ENCODE measurements at regions not wholly inside any gene's neighbourhood (a gene's known extent, or its start where the extent isn't known, plus 50 kb on each side); places are given as distances from the start of the nearest gene placed in this dataset.

DNA sequence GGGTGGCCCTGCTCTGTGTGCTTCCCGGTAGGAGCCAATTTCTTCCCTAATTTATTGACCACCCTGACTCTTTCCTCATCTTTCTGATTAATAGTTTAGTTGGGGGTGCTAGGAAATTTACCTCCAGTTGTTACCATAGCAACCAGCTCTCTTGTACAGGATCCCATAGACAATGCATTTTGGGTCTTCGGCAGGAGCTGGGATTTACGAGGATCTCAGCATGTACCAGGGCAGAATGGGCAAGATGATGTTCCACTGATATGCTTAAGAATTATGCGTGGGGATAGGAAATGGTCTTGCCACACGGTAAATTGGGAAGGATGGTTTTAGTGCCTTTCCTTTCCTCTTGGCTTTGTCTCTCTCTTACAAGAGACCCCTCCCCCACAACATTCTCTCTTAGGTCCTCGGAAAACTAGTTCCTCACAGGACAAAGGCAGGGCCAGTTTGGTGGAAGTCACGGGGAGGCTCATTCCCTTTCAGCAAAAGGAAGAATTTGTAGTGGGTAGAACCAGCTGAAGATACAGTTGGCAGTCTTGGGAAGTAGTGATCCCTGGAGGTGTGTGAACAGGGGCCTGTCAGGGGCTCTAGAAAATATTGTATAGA lies 133.4 kb upstream of the SHB start:
- TF ChIP-seq, protein P1, sequence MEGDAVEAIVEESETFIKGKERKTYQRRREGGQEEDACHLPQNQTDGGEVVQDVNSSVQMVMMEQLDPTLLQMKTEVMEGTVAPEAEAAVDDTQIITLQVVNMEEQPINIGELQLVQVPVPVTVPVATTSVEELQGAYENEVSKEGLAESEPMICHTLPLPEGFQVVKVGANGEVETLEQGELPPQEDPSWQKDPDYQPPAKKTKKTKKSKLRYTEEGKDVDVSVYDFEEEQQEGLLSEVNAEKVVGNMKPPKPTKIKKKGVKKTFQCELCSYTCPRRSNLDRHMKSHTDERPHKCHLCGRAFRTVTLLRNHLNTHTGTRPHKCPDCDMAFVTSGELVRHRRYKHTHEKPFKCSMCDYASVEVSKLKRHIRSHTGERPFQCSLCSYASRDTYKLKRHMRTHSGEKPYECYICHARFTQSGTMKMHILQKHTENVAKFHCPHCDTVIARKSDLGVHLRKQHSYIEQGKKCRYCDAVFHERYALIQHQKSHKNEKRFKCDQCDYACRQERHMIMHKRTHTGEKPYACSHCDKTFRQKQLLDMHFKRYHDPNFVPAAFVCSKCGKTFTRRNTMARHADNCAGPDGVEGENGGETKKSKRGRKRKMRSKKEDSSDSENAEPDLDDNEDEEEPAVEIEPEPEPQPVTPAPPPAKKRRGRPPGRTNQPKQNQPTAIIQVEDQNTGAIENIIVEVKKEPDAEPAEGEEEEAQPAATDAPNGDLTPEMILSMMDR (IDR thresholded peaks at IDR 0.05): no peak
- H3K4me1 ChIP-seq (ENCODE audit: control insufficient read depth in 1 of 2, insufficient read depth in 2 of 2, low read length in 2 of 2): no peaks in the 10 kb centered on the region
- no peaks in the 10 kb centered on the region for H3K9me3 ChIP-seq (replicated peaks in 1 of 2; ENCODE audit: control insufficient read depth in 1 of 2, insufficient read depth in 1 of 2, low read length in 2 of 2)
- no CpG with 5 or more reads among the region's 7 CpGs for WGBS (ENCODE audit: insufficient coverage)
- no peak overlapping the region for H3K27ac ChIP-seq (ENCODE audit: low read depth in 1 of 2, low read length in 2 of 2)
- no peak overlapping the region for H3K4me3 Mint-ChIP-seq
- no peak overlapping the region for H3K27ac Mint-ChIP-seq
- H3K9me3 Mint-ChIP-seq: peaks cover 0 to 4% (median 0%) of the 10 kb centered on the region in 7 donors
- no peaks in the 10 kb centered on the region for H4K20me1 ChIP-seq (ENCODE audit: insufficient read depth, low read length)
- no peak overlapping the region for H2AFZ ChIP-seq (ENCODE audit: insufficient read depth, low read depth, low read length, poor library complexity, severe bottlenecking)
- no peaks in the 10 kb centered on the region for H3K36me3 ChIP-seq (replicated peaks in 1 of 2; ENCODE audit: control insufficient read depth in 1 of 2, insufficient read depth in 2 of 2, low read length in 2 of 2)
- no peaks in the 10 kb centered on the region for H3K27me3 ChIP-seq (ENCODE audit: control insufficient read depth in 2 of 2, insufficient read depth in 2 of 2, low read length in 2 of 2)
- no peak overlapping the region for H3K9ac ChIP-seq (ENCODE audit: insufficient read depth, low read length, poor library complexity, severe bottlenecking)
- peaks cover 0 to 3% (median 1%) of the 10 kb centered on the region in 3 donors for H3K27me3 Mint-ChIP-seq (ENCODE audit: low read depth in 3 of 3)
- H3K4me3 ChIP-seq (replicated peaks in 1 of 3; ENCODE audit: low read depth in 2 of 3, low read length in 3 of 3): no peak overlapping the region
- H3K4me2 ChIP-seq (replicated peaks; ENCODE audit: extremely low read depth, low read length, poor library complexity, severe bottlenecking): no peak overlapping the region
- H3K36me3 Mint-ChIP-seq: no peaks in the 10 kb centered on the region
- no peak for DNase-seq
- H3K79me2 ChIP-seq (ENCODE audit: insufficient read depth, low read length): no peaks in the 10 kb centered on the region
- H3K4me1 Mint-ChIP-seq: no peaks in the 10 kb centered on the region
- intact Hi-C loops (cut with micrococcal nuclease): no loop called here

DNA sequence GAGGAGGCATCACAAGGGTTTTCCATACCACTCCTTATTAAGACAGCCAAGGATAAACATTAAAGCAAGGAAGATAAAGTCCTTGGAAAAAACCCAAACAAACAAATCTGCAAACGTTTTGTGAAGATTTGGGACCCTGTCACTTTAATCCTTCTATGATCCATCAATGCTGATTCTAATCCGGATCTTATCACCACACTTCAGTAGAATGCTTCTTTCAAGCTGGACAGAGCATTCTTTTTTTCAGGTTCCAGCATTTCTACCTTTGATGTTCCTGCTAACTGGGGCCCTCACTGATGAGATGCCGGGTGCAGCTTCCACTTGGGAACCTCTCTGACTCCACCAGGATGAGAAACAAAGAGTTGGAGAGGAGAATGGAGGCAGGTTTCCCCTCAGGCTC lies 132.8 kb upstream of the SHB start:
- TF ChIP-seq, protein P1 (IDR thresholded peaks at IDR 0.05): no peak
- Histone ChIP-seq H3K9ac (ENCODE audit: insufficient read depth, low read length, poor library complexity, severe bottlenecking) (no peak overlapping the region), H3K36me3 (replicated peaks in 1 of 2; ENCODE audit: control insufficient read depth in 1 of 2, insufficient read depth in 2 of 2, low read length in 2 of 2) (no peaks in the 10 kb centered on the region), H3K4me3 (replicated peaks in 1 of 3; ENCODE audit: low read depth in 2 of 3, low read length in 3 of 3) (no peak overlapping the region), H3K27me3 (ENCODE audit: control insufficient read depth in 2 of 2, insufficient read depth in 2 of 2, low read length in 2 of 2) (no peaks in the 10 kb centered on the region), H4K20me1 (ENCODE audit: insufficient read depth, low read length) (no peaks in the 10 kb centered on the region), H2AFZ (ENCODE audit: insufficient read depth, low read depth, low read length, poor library complexity, severe bottlenecking) (no peak overlapping the region), H3K27ac (ENCODE audit: low read depth in 1 of 2, low read length in 2 of 2) (no peak overlapping the region), H3K4me2 (replicated peaks; ENCODE audit: extremely low read depth, low read length, poor library complexity, severe bottlenecking) (no peak overlapping the region), H3K79me2 (ENCODE audit: insufficient read depth, low read length) (no peaks in the 10 kb centered on the region), H3K9me3 (replicated peaks in 1 of 2; ENCODE audit: control insufficient read depth in 1 of 2, insufficient read depth in 1 of 2, low read length in 2 of 2) (no peaks in the 10 kb centered on the region), H3K4me1 (ENCODE audit: control insufficient read depth in 1 of 2, insufficient read depth in 2 of 2, low read length in 2 of 2) (no peaks in the 10 kb centered on the region)
- 72% methylated on average over 2 of the region's 3 CpGs for WGBS (ENCODE audit: insufficient coverage)
- peaks cover 0 to 2% (median 0%) of the 10 kb centered on the region in 7 donors for H3K9me3 Mint-ChIP-seq
- peaks cover 0 to 3% (median 1%) of the 10 kb centered on the region in 3 donors for H3K27me3 Mint-ChIP-seq (ENCODE audit: low read depth in 3 of 3)
- no peak for DNase-seq
- H3K27ac Mint-ChIP-seq: no peak overlapping the region
- no peaks in the 10 kb centered on the region for H3K36me3 Mint-ChIP-seq
- intact Hi-C loops (cut with micrococcal nuclease): no loop called here
- no peaks in the 10 kb centered on the region for H3K4me1 Mint-ChIP-seq
- H3K4me3 Mint-ChIP-seq: no peak overlapping the region

Data from CD14-positive monocyte (primary cell).